Peyer's patch (tissue), 4 donors: ENCODE measurements at regions not wholly inside any gene's neighbourhood (a gene's known extent, or its start where the extent isn't known, plus 50 kb on each side); places are given as distances from the start of the nearest gene placed in this dataset.

Experiments
- CTCF ChIP-seq, 6 experiments: fragments of 450-650 bp in 4 of 6; fragments of 200-600 bp in 2 of 6; sonication (generic) in 1 of 6; IDR thresholded peaks; one replicate each; pipeline ENCODE4 v1.5.1; 2017 to 2019; ENCODE audit warnings: antibody characterized with exemption in 6 of 6, mild to moderate bottlenecking in 3 of 6, moderate library complexity in 1 of 6
- POLR2A ChIP-seq, 2 donors: fragments of 450-650 bp; IDR thresholded peaks; one replicate each; pipeline ENCODE4 v1.5.1; 2017; ENCODE audit warnings: antibody characterized with exemption in 2 of 2, mild to moderate bottlenecking in 2 of 2, moderate library complexity in 2 of 2

DNA sequence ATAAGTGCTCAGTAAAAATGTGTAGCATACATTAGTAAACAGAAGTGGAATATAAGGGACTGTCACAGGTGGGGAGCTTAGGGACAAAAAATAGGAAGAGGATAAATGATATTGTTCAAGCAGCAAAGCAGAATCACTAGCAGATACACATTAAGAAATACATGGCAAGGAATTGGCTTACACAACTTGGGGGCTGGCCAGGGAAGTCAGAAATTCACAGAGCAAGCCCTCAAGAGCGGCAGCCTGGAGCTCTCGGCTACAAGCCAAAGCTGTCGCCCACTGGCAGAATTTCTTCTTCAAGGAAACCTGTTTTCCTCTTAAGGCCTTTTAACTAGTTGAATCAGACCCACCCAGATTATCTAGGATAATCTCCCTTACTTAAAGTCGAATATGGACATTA lies 73.0 kb upstream of the SMIM23 start:
- TF ChIP-seq POLR2A (IDR thresholded peaks at IDR 0.05) (no peak), CTCF (IDR thresholded peaks at IDR 0.05) (no peak)
